GM18870 (cell line): ENCODE measurements at regions not wholly inside any gene's neighbourhood (a gene's known extent, or its start where the extent isn't known, plus 50 kb on each side); places are given as distances from the start of the nearest gene placed in this dataset.

Experiments
- ATAC-seq: cut with Tn5 transposase; IDR thresholded peaks from one replicate; pipeline ENCODE4 v1.9.1; 2021; ENCODE audit warnings: moderate library complexity; ENCODE audit not compliant: unreplicated experiment

DNA sequence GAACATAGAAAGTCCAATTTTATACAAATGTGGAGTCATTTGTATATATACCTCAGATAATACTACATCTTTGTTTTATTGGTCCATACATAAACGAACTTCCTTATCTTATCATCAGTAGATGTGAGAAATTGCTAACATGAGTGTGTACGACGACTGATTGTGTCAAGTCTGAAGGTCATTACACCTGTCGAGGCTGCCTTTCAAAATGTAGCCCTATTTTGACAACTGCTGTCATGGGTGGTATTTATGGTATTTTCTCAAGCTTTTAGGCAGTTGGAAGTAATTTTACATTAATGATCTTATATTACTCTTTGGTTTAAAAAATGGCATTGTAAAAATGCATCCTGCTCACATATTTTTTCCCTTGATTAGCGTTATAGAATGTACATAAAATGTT is 183.7 kb upstream of the DNAJC19 start:
- no peak for ATAC-seq

DNA sequence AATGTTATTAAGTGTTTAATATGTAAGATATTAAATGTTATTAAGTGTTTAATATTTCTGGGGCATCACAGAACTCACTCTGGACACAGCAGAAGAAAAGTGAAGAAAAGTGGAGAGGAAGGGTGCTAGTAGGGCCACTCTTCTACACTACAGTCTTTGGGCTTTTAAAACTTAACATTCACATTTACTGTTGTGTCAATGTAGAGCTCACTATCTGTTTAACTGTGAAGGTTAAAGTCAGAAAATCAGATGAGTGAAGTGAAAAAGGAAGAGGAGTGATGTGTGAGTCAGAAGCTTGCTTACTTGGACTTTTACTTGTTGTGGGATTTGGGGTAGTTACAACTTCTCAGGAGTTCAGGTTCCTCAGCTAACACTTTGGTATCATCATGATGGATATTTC is 145.3 kb upstream of the DNAJC19 start:
- no peak for ATAC-seq

DNA sequence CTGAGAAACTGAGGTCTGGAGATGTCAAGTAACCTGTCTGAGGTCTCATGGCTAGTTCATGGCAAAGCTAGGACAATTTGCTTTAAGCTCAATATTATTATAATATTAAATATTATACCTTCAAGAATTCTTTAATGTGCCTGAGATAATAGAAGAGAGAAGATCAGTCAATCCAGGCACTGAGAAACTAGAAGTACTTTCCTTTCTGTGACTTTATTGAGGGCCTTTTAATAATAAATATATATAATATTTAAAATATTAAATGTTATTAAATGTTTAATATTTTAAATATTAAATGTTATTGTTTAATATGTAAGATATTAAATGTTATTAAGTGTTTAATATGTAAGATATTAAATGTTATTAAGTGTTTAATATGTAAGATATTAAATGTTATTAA is 144.3 kb upstream of the DNAJC19 start:
- no peak for ATAC-seq

DNA sequence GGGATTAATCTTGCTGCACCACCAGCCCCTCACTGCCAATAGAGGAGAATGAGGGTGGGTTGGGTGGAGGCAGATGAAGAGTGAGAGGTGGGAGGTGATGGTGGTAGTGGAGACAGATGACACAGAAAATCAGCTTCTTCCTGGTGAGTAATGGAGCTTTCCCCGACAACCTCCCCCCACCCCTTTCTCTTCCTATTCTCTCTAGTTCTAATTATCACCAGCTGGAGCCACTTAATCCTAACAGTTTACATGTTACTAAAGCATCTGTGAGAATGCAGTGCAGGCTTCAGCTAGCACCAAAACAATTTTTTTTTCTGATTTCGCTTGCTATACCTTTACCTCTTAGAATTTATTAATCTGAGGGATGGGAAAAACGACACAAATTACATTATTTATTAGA is 116.1 kb upstream of the DNAJC19 start:
- no peak for ATAC-seq

DNA sequence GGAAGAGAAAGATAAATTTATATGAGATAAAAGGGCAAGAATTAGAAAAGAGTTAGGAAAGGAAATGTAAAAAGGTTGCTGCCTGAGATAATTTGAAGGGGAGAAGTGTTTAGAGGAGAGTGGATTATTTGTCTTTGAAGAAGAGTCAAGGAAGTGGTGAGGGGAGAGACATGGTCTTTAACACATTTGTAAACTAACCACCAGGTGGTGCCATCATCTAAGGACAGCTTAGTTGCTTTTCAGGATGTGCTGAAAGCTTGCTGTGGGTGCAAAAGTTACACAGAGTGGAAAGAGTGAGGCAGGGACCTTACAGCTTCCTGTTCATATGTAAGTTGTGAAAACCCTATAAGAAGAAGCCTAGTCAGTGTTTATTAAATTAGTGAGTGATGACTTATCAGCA is 114.1 kb upstream of the DNAJC19 start:
- no peak for ATAC-seq

DNA sequence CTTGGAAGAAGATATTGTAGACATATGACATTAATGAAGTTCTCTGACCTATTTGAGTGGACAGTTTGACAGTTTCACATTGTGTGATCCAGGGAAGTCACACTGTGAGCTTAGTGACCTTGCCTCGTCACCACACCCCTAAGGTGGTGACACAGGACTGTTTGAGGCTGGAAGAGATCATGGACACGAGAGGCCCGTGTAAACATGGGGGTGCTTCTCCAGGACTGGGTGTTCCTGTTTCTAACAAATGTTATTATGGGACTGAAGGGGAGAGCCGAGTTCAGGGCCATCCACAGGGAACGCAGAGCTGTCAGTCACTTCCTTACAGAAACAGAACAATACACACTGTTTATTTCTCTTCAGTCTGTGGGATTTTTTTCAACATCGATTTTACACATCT is 96.5 kb upstream of the DNAJC19 start:
- no peak for ATAC-seq

DNA sequence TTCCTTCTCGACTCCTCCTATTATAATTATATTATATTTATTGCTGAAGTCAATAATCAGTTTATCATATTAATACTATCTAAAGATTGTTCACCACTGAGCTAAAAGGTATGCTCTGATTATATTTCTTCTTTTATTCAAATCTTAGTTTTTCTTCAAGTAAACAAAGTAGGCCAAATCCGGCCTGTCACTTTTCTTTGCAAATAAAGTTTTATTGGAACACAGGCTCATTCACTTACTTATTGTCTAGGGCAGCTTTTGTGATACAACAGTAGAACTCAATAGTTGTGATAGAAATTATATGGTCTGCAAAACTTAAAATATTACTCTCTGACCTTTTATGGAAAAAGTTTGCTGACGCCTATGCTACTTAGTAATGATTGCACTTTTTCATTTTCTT is 92.4 kb upstream of the DNAJC19 start:
- no peak for ATAC-seq

DNA sequence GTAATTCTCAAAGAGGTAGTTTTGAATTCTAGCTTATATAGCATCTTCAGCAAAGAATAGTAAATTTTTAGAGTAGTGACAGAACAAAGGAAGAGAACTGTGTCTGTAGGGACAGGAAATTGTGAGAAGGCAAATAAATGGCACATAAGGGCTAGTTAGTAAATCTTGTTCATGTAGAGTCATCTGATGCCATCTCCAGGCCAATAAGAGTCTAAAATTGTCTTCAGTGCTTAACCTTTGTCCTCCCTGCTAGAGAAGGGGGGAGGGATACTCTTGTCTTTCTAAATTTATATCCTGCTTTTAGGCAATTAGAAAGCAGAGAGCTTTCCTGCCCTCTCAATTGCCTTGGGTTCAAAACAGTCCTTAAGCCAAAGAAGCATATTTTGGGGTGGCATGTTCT is 87.0 kb upstream of the DNAJC19 start:
- no peak for ATAC-seq

DNA sequence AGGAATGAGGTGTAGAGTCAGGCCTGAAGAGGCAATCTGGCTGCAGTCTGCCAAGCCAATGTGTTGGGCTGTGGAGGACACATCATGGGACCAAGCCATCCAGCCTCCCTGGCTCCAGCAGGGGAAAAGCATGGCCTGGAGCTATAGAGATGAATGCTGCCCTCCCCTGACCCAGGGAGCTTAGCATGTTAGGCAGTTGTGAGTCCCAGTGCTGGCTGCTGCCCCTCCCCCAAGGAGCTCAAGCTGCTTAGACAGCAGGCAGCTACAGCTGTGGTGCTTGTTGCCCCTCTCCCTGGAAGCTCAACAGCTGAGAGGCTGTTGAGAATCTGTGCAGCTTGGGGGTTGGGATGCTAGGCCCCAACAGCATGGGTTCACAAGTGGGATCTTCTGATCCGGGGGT is 85.6 kb upstream of the DNAJC19 start:
- no peak for ATAC-seq

DNA sequence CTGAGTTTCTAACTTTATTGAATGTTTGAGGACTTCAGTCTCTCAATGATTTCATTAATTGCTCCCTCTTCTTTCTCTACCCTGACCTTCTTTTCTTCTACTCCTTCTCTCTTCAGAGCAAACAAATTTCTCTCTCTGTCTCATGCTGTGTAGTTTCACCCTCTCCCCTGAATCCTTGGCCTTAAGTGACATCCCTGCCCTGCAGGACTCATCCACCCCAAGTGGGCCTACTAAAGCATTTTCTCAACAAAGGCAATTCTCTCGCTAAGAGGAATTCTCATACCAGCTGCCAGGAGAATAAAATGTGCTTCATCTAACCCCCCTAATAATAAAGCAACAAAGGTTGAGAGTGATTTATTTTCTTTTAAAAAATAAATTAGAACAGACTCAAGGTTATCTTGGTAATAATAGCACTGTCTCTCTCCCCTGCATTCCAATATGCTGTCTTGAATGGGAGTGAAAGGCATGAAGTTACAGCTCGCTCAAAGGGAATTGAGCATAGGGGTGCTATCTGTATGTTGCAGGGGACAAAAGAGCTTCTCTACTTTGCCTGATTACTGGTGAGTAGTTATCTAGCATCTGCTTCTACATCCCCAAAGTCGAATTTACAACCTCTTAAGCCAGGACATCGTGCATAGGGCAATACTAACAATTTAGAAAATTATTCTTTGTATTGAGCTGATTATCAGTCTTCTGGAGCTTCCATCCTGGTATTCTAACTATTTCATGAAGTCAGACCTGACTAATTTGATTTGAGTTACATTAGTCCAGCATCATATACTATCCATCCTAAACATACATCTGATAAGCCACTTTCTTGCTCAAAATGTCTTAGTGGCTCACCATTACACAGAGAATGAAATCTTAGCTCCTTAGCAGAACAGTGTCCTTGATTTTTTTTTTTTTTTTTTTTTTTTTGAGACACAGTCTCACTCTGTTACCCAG is 76.9 kb upstream of the DNAJC19 start:
- no peak for ATAC-seq

DNA sequence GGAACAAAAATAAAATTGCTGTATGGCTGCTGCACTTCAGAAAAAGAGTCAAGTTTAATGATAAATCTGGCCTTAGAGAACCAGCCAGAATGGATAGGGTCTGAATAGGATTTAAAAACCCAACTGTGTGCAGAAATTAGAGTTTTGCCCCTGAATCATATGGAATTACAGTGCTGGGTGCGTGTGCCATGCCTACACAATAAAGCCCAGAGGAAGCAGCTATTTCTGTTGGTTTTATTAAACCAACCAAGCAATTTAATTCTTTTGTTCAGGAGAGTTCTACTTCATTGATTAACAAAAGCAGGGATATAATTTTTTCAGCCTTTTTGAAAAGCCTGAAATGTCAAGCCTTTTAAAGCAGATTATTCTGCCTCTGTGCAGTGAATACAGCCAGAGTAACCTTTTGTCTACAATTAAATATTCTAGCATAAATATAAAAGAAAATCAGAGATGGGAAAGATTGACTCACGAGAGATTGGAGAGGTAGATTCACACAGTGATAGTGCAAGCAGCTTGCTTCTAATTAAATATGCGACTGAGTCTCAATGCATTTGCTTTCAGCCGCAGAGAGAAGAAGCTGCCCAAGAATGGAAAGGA is 66.7 kb upstream of the DNAJC19 start:
- no peak for ATAC-seq

DNA sequence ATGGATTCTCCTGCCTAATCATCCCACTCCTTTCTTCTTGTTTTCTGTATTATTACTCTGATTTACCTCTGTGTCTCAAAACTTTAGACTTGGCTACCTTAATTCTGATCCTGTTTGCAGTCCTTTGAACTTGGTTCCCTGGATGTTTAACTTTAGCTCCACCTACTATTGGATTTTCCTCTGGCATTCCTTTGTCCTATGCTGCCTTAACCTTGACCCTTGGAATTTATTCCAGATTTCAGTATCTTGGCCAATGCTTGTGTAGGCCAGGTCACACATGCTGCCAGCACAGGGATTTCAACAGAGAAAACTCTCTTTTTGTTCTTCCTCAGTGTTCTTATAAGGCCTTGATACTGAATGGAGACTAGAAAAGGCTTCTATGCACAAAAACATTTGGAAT is 65.0 kb upstream of the DNAJC19 start:
- ATAC-seq = no peak

DNA sequence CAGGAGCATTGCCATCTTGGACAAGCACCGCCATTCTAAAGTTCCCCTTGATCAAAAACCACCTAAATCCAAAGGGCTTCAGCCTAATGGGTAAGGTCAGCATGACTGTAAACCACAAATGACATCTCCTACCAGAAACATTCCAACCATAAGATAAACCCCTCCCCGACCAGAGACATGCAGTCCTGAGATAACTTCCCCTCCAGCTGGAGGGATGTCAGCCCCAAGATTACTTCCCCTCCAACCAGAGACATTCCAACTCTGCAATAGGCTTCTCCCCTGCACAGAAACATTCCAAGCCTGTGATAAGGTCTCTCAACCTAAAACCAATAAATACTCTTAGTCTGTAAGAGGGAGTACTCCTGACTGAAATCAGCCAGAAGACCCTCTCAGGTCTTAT is 62.7 kb upstream of the DNAJC19 start:
- no peak for ATAC-seq

DNA sequence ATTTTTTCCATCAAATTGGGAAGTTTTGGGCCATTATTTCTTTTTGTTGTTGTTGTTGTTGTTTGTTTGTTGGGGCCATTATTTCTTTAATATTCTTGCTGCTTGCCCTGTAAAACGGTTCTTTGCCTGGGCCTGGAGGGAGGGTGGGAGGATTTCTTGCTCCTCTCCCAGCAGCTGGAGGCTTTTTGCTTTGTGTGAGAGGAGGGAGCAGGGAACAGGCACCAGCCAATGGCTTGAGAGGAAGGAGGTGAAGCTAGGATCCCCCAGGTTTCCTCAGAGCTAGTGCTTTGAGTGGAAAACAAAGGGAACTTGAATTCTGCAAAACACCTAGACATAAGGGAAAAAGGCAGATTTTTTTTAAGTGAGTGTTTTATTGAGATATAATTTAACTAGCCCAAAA is 61.2 kb upstream of the DNAJC19 start:
- ATAC-seq = no peak

DNA sequence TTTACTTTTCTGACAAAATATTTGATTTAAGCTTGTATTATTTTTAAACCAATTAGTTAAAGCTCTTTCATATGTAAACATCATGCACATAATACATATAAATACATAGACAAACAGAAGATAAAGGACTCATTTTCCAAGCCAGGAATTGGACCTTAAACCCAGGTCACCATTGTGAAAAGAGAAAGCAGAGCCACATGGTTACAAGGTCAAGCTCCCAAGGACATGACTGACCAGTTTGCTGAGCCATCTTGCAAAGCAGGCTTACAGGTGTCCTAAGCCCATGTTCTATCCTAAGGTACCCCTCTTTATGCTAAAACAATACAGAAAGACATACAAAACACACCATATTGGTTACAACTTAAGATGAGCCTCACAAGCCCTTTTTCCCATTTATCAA is 50.5 kb upstream of the DNAJC19 start:
- ATAC-seq = no peak
